ENCODE measurements at regions not wholly inside any gene's neighbourhood (a gene's known extent, or its start where the extent isn't known, plus 50 kb on each side); places are given as distances from the start of the nearest gene placed in this dataset.

DNA sequence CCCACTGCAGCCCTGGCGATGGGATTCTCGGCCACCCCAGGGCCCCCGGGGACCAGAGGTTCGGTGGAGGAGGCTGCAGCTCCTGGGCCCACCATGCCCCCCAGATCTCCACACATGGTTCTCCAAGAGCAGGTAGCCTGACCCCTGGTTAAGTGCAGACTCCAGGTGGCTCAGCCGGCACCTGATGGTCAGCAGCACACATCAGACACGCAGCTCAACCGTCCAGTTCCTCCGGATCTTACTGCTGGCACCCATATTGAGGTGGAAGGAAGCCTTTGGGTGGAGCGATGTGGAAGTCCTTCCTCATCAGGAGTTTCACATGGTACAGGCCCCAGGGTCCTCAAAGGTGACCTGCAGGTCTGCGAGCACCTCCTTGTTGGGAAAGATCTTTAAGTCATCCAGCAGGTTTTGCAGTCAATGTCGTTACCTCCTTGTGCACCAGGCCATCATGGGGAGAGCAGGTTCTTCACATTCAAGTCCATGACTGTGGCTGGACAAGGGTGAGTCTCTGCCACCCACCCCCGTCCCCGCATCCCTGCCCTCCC is 74.2 kb upstream of the EEPD1 start:
- DNase-seq: no peak

DNA sequence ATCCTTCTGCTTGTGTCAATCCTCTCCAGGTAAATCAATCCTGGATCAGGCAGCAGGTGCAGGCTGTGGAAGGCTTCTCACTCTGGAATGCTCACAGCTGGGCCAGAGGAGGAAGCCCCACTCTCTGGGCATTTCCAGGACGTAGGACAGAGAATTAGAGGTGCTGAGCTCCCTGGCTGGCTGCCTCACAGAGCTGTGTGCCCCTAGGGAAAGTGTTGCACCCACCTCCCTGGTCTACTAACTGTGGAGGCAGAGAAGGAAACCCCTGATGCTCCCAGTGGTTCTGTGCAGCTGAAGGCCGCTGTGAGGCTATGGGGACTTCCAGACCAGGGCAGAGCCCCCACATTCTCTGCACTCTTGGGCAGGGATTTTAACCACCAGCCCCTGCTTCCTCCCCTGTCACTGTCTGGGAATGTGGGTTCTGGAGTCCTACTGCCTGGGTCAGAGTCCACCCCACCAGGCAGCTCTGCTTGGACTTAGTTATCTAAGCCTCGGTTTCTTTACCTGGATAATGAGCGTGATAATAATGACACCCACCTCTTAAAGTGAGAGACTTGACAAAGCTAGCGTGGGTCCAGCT is 73.5 kb upstream of the EEPD1 start:
- no peak for DNase-seq

DNA sequence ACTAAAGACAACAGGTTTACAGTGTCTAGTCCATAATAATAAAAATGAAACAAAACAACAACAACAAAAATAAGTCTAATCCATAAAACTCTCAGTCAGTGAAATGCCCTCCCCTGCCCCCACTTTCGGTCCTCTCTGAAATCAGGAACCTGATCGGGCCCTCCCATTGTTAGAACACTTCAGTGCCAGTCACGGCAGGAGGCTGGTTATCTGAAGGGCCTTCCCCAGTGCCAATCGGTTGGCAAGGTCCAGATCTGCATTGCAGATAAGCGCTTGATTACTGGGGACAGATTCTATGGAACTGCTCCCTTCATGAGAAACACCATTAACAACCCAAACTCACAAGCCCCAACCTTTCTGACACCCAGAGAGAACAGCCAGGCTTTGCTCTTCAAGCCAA is 72.2 kb upstream of the EEPD1 start:
- DNase-seq: no peak

DNA sequence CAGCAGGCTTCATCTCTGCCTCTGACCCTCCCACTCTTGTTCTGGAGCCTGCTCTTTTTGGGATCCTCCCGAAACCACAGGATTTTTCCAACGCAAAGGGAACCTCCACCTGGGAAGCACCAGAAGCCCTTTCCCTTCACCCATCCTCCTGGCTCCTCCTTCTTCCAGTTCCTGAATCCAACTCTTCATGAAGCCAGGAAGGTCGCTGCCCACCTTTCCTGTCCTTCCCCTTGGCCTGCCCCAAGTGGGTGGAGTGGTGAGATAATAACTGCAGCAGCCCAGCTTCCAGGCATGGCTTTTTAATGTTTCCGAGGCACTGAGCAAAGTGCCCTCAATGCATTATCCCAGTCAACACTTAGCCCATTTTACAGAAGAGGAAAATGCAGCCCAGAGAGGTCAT is 70.8 kb upstream of the EEPD1 start:
- DNase-seq: no peak

DNA sequence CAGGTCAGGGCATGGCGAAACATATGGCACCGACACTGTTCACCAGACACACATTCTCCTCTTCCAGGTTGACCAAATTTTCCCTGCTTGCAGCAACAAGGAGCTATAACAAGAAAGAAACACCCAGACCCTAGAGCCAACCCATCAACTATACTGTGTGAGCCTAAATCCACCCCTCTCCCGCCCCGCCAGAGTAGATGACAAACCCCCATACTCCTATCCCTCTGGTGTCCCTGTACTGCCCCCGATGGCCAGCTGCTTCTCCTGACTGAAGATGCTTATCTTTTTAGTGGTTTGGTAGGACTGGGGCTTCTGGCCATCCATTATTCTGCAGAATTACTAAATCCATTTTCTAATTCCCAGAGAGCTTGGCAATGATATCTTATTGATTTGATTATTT is 70.1 kb upstream of the EEPD1 start:
- DNase-seq: no peak

DNA sequence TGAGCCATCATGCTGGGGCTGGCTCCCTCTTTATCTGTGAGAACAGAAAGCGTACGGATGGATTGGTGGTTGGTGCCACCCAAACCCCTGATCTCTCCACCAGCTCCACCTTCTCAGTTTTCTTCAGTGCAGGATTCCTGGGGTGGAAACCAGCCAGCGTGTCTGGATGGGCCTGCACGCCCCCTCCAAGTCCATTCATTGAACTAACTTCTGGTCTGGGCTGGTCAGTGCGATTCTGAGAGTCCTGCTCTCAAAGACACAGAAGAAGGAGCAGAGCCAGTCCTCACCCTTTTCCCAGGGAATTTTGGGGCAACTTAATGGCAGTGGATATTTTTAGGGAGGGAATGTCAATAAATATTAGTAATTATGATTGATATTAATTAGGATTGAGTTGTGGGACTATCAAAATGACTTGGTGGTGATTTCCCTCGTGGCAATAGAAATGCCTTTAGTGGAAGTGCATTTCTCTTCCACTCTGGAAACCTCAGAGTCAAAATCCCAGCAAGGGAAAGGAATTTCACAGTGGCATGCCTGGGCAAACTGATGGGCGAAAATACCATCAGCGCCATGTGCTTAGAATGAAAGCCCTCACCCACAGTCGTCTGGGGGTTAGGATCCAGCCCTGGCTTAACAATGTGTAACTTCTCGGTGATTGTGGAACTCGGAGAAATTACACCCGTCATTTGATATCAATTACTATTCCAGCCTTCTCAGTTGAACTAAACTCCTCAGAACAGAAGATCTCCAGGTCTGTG is 69.3 kb upstream of the EEPD1 start:
- no peak for DNase-seq

DNA sequence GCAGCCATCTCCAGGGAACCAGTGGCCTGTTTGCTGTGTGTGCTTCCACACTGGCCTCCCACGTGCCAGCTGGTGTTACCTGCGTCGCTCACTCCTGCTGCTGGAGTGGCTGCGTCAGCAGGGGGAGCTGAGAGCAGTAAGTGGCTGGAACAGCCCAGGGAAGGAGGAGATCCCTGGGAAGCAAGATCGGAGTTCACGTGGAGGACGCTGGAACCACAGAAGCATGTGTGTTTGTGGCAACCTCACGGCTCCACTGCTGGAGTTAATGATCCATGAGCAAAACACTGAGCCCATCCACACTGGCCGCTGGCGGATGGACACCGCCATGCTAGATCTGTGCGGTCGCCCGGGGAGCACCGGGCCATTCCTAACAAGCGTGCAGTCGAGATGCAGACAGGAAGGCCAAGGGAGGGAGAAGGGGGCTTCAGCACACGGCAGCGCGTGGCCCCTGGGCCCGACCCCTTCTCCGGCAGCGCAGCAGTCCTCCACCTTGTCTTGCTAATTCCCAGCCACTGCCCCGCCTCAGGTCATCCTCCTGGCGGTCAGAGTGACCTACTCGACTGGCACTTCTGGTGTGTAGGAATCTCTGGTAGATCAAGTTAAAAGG is 68.5 kb upstream of the EEPD1 start:
- DNase-seq: no peak

DNA sequence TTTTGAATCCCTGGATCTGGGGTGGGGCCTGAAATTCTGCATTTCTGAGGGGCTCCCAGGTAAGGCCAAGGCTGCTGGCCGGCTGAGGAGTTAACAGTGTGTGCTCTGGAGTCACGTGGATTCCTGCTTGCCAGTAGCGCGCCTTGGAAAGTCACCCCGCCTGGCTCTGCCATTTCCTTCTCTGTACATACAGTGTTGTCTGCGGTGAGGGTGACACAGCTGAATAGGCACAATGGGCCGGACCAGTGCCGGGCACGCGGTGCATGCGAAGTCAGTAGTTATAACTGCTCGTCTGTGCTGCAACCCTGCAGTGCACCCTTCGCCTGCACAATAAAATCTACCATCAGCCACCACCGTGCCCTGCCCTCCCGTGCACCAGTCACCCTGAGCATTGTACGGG is 68.0 kb upstream of the EEPD1 start:
- DNase-seq: no peak

DNA sequence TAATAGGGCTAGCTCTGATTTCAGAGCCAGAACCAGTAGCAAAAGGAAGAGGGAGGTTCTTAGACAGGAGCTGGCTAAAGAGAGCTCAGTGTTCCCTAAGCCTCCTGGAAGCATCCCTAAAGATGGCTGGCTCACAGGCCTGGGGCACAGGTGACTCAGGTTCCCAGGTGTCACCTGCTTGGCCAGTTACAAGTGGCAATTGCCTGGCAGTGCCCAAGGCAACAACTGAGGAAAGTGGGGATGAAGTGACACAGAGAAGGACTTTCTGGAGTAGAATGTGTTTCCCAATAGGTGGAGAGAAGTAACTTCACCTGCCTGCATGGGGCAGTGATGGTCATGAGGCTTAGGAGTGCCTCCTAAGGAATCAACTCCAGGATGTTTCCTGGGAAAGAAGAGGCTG is 66.5 kb upstream of the EEPD1 start:
- no peak for DNase-seq

DNA sequence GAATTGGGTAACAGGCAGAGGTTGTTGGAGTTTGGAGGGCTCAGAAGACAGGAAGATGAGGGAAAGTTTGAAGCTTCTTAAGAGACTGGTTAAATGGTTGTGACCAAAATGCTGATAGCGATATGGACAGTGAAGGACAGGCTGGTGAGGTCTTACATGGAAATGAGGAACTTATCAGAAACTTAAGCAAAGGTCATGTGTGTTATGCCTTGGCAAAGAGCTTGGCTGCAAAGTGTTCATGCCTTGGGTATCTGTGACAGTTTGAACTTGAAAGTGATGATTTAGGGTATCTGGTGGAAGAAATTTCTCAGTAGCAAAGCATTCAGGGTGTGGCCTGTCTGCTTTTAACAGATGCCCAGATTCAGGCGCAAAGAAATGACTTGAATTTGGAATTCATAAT is 64.5 kb upstream of the EEPD1 start:
- no peak for DNase-seq

DNA sequence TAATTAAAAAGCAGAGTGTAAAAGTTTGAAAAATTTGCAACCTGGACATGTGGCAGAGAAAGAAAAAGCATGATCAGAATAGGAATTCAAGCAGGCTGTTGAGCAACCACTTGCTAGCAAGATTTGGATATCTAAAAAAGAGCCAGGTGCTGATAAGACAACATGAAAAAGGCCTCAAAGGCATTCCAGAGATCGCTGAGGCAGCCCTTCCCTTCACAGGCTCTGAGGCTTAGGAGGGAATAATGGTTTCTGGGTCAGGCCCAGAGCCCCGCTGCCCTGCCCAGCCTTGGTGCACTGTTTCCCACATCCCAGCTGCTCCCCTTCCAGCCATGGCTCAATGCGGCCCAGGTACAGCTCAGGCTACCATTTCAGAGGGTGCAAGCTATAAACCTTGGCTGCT is 64.1 kb upstream of the EEPD1 start:
- DNase-seq: no peak

DNA sequence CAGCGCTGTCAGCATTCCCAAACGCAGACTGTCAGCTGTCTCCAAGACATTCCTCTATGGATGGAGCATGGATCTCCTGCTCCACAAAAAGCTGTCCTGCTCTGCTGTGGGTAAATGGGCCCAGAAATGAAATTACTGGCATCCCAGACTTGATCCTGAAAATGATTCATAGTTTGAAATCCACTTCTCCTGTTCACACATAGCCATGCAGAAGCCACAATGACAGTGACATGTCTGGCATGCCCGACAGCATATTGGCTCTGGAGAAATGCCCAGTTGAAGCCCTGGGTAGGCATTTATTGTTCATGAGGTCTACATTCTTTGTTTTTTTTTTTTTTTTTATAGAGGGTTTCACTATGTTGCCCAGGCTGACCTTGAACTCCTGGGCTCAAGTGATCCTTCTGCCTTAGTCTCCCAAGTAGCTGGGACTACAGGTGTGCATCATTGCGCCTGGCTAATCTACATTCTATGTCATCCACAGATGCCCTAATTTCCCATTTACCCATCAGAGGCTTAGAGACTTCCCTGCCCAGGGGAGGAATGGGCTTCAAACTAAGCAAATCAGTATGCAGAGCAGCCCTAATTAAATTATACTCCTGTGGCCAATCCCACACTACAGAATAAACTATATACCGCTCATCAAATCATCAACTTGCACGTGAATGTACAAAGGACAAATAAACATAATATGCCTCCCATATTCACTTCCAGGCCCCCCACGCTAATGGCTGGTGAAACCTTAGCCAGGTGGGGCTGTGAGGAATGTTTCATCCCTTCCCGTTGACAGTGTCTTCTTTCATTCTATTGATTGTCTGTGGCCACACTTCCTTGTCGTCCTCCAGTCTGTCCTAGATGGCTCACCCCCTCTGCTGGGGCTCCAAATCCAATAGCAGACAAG is 61.8 kb upstream of the EEPD1 start:
- DNase-seq: no peak

DNA sequence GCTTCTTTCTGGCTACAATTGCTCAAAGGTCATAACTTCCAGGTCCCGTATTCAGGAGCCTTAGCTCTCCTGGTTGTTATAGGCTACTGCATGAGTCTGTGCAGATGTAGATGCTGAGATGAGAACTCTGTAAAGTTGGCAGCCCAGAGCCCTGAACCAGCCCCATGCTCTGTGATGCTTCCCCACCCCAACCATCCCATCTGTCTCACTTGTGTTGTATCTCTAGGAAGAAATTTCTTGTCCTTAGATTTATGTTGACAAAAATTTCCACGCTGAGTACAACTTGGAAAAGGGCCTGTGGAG is 61.2 kb upstream of the EEPD1 start:
- no peak for DNase-seq

DNA sequence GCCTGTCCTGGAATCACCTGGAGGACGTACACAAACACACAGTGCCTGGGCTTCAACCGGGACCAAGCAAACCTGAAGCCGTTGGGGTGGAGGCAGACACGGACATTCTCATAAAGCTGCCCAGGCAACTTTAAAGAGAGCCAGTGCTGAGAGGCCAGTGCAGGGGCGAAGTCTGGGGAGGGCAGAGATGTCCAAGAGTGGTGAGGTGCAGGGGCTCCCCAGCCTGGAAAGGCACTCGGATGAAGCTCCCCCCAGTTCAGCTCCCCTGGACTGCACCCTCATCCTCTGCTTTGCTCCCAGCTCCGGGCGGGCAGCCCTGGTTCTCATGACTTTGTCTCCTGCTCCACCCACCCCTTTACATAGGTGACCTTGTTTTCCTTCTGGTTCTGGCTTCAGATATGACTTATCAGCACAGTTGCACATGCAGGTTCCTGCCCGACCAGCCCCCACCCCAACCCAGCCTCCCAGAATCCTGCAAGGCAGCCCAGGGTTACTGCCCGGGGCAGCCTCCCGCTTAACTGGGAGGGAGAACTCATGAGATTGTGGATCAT is 60.8 kb upstream of the EEPD1 start:
- no peak for DNase-seq

DNA sequence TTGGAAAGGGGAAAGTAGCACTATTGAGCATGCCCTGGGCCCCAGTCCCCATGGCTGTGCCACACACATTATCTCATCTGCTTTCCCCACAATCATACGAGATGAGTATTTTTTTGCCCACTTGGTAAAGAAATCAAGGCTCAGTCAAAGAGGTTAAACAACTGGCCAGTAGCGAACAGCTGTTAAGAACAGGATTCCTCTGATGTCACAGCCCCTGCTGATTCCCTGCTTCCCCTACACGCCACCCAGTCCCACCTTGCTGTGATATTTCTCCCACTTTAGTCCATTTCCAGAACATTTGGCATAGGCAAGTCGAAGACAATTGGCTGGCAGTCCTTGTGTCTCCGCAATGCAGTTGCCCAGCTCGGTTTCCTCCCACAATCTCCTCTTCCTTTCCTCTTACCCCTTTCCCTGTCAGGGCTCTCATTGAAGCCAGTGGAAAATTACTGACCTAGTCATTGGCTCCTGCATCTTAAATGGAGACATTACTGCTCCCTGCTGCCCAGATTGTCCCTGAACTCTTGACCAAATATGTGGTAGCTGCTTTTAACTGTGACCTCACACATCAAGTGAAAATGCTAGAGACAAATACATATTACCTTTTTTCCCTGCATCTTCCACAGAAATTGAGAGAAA is 56.5 kb upstream of the EEPD1 start:
- DNase-seq: no peak

DNA sequence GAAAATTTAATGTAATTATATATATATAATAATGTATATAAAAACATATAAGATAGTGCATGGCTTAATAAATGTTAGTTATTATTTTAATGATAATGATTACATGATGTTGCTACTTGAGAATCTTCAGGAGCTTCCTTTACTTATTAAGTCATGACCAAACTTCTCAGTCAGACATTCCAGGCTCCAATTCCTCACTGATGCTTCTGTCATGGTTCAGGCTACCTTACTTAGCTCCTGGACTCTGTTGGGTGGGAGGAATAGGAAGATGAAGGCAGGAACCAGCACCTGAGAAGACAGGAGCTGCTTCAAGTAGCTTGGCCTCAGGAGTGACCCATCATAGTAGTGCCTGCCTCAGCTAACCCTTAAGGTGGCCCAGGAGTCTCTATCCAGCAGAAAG is 55.0 kb upstream of the EEPD1 start:
- no peak for DNase-seq

DNA sequence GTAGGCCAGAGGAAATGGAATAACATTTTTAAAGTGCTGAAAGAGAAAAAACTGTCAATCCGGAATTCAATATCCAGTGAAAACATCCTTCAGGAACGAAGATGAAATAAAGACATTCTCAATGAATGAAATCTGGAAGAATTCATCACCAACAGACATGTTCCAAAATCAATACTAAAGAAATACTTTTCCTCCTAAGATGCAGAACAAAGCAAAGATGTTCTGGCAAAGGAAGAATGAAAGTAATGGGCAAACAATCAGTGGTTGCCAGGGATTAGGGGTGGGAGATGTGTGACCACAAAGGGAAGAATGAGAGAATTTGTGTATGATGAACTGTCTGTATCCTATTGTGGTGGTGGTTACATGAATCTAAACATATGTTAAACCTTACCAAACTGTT is 52.8 kb upstream of the EEPD1 start:
- no peak for DNase-seq

DNA sequence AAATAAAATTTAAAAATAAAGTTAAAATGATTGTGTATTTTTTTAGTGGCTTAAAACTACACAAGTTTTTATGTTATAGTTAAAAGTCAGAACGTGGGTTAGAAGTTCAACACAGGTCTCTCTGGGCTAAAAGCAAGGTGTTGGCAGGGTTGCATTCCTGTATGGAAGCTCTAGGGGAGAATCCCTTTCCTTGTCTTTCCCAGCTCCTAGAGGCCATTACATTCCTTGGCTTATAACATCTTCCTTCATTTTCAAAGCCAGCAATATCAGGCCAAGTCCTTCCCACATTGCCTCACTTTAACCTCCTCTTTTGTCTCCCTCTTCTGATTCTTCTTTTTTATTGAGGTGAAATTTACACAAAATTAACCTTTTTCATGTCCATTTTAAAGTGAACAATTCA is 52.4 kb upstream of the EEPD1 start:
- DNase-seq: no peak

Data from GF-D8 (cell line).